NAMALWA (cell line): ENCODE measurements at regions not wholly inside any gene's neighbourhood (a gene's known extent, or its start where the extent isn't known, plus 50 kb on each side); places are given as distances from the start of the nearest gene placed in this dataset.

Experiments
- DNase-seq: peaks from one replicate; pipeline ENCODE4 v3.0.0-alpha.2; 2015; ENCODE audit warnings: low spot score

DNA sequence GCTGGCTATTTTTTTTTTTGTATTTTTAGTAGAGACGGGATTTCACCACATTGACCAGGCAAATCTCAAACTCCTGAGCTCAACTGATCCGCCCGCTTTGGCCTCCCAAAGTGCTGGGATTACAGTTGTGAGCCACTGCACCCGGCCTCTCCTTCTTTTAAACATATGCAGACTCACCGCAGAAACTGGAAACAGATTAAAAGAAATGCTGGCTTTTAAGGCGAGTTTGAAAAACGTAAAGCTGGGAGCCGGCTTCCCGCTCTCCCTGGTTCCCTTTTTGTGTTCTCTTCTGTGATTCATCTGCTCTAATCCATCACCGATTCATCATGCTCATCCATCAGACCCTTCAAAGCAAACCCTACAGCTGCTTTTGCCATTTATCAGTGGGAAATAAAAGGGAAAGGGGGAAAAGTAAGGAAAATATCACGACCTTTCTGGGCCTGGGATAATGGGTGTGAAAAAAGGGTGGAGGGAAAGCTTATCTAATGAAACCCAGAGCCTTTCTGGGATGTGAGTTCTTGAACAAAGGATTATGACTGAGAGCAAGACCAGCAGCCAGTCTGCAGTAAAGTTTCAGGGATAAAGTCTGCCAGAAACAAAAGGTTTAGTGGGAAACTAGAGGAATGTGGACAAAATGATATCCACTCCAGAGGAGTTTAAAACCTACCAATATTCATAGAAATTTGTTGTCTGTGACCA, 92.3 kb upstream of the LRIG1 start:
- DNase-seq = no peak

DNA sequence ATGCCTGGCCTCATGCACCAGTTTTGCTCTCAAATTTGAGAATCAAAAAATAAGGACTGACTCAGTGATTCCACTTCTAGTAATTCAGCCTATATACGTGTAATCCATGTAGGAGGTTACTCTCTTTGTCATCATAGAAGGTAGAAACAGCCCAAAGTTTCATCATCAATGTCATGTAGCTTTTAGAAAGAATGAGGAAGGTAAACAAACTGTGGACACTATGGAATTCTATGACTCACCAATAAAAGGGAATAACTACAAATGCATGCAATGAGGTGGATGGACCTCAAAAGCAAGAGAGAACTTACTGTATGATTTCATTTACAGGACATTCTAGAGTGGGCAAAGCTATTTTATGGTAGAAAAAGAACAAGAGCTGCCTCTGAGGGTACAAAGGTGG, 93.2 kb upstream of the LRIG1 start:
- no peak for DNase-seq

- DNase-seq = no peak
Observed at GRCh38 chr3:66597308-66597863, 96.6 kb upstream of the LRIG1 start.

- DNase-seq = no peak
Observed at GRCh38 chr3:66598168-66598567, 97.3 kb upstream of the LRIG1 start.

DNA sequence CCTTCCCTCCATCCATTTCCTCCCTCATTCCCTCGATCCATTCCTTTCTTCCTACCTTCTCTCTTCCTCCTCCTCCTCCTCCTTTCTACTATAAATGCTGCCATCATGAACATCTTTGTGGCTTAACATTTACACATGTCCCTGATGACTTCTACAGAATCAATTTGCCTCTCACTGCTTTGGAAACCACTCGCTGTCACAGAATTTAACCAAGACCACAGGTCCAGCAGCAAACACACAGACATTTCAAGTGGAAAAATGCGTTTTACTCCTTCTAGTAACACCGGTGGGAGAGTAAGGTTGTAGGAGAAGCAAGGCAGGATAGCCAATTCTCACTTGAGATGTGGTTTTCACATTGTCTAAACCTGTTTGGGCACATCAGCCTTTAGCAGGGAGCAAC, 101.4 kb upstream of the LRIG1 start:
- no peak for DNase-seq

GRCh38 chr3:66602691-66603090, 101.9 kb upstream of the LRIG1 start:
- no peak for DNase-seq

DNA sequence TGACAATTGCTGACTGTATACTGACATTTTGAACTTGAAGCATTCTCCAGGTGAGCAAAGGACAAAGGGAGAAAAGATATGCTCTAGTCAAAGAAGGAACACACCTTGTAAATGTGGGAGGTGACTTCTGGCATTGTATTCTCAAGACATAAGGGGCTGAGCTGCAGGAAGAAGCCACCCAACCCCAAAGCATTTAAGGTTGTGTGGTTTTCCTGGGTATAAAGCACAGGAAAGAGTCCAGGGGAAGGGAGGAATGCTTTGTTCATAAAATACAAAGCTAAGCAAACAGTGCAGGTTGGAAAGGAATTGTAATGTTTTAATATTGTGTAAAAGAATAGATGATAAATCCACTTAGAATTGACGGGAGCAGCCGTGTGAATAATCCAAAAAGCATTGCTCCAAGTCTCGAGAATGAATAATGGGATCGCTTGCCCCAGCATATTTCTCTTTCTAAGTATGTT, 102.4 kb upstream of the LRIG1 start:
- DNase-seq = no peak

- no peak for DNase-seq
Observed at GRCh38 chr3:66604481-66604880, 103.7 kb upstream of the LRIG1 start.

DNA sequence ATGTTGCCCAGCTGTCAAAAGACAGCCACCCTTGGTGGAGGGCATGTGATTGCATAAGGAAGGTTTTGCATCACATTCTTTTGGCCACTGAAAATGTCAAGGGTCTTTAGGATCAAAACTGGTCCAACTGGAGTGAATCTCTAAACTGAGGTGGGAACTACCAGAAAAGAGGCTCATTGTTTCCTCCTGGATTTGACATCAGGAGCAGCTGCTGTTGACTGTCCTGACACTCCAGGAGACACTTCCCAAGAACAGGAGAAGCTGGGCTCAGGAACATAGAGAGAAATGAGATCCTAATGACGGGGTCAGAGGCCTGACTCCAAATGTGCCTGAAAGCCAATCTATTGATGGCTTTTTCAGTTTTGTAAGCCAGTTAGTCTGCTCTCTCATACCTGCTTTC, 105.3 kb upstream of the LRIG1 start:
- DNase-seq = no peak

- no peak for DNase-seq
Observed at GRCh38 chr3:66606868-66607267, 106.0 kb upstream of the LRIG1 start.

DNA sequence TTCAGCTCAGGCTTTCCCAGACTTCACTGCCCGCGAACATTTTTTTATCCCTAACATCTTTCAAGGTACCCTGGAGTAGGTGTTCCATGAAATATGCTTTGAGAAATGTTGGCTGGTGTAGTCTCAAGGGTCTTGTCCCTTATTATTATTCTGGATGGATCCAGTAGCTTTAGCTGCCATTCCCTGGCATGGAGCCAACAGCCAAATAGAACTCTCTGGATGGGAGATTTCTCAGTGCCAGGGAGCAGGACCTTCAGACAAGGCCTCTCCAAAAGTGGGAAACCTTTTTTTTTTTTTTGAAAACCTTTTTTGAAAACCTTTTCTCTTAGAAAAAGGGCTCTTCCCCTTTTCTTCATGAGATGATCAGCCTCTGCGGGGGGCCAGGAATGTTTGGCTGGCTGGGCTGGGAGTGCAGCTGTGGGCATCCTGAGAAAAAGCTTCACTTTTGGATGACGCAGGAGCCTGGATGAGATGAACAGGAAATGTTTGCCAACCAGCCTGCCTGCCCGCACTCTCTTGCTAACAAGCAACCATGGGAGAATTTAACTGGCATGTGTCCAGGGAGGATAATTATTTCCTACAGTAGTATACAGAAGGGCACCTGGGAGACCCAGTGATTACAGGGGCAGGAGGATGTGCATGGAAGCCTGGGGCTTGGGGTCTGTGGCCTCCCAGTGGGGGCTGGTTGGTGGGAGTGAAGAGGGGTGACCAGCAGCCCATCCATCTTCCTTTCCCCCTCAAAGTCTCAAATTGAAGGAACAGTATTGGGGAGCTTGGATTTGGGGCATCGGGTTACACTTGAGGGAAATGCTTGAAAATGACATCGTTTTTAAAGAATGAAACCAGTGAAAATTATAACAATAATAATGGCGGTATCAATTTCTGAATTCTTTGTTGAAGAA, 109.1 kb upstream of the LRIG1 start:
- no peak for DNase-seq

DNA sequence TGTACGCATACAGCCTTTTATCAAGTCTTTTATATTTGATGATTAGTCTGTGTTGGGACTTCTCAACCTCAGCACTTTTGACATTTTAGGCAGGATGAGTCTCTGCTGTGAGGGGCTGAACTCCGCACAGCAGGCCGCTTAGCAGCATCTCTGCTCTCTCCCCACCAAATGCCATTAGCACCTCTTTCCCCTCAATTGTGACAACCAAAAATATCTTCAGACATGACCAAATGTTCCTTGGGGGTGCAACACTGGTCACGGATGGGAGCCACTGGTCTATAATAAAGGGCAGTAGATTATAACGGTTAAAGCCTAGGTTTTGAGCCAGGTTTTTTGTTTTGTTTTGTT, 109.7 kb upstream of the LRIG1 start:
- no peak for DNase-seq

GRCh38 chr3:66615643-66616301, 115.0 kb upstream of the LRIG1 start:
- DNase-seq = no peak

GRCh38 chr3:66617351-66617750, 116.5 kb upstream of the LRIG1 start:
- no peak for DNase-seq

DNA sequence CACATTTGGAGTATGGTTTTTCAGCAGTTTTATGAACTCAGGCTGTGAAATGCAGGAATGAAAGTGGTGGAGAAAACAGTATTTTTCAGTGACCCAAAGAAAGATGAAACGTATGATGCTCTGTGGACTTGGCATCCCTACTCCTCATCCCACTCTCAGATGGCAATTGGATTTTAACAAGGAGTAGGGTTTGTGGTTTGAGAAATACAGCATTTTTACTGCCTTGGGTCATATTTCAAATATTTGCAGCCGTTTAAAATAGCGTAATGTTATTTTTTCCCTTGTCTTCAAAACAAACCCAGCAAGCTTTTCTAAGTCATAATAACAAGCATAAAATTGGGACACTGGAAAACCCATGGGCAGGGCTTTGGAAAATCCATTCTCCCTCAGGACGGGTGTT, 117.2 kb upstream of the LRIG1 start:
- no peak for DNase-seq

GRCh38 chr3:66620296-66620695, 119.5 kb upstream of the LRIG1 start:
- no peak for DNase-seq

DNA sequence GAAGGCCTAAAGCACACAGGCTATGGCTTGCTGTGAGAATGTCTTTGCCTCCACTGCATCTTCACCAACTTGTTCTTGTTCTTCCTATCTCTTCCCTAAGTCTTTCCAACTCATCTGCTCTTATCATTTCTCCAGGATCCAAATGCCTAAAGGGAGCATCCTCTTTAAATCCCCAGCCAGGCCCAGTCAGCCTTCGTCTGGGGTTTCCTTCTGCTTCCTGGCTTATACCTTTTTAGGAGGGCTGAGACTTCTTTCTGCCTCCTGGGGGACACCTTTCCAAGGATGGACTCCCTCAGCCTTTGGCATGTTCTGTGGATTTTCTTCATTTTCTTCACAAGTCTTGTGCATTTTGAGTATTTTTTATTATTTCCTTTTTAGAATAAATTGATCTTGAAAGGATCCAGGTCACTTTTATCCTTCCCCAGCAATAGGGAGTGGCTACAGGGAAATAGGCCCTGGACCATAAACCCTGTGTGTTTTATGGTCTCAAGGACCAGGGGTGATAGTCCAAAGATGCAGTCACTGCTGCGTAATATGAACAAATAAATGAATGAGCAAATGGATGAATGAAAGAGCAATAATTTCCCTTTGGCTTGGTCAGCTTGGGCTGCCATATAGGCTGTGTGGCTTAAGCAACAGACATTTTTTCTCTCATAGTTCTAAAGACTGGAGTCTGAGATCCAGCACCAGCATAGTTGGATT, 122.1 kb upstream of the LRIG1 start:
- no peak for DNase-seq

DNA sequence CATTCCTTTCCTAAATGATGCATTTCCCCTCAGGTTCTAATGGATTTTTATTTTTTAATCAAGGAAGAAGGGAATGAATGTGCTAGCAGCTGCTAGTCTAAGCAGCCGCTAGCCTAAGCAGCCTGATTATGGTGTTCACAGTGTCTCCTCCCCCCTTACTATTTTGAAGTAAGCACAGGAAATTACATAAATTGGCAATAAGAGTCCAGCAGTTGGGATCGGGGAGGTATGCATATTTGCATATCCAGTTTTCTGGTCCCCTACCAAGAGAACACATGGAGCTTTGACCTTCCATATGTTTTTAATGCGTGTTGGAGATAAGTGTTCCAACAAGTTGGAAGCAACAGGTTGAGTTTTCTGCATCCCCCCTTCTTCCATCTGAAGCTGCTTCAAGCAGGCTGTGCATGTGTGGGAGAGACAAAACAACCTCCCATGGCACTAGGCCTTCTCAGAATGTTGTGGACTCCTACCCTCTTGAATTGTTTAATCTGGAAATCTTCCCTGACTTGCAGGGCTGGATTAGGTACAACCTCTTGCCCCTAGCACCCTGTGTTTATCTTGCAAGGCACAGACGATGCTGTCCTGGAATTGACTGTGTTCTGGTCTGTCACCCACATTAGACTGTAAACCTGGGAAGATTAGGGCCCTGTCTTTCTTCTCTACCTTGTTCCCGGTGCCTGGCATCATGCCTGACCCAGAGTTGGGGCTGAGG, 124.8 kb upstream of the LRIG1 start:
- DNase-seq = no peak

DNA sequence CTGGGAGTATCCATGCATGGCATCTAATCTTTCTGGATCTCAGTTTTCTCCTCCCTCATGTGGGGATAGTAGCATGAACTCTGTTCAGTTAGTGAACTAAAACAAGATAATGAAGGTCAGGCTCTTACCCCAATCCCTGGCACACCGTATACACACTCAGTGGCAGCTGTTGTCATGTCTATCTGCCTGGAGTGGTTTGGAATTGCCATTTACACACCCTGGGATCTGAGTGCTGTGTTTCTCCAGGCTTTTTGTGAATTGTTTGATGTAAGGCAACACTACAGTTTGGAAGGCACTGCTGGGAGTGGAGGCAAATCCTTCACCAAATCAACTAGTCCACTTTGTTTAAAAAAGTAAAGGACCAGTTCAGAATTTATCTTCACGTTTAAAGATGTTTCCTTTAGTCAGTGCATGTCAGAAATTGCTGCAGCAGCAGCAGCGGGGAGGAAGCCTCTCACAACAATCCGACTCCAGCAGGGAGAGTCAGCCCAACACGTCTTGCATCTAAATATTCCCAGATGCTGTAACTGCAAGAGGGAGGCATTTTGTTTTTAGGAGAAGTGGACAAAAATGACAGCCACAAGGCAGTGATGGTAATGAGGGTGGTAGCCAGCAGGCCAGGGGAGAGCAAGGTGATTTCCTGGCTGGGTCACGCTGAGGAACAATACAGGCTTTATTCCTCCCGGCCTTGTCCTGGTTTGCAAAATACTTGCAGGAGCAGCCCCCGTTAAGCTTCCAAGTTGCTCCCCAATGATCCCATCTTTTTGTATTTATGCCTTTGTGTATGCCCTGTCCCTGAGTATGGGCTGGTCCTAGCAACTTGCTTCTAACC, 128.5 kb upstream of the LRIG1 start:
- no peak for DNase-seq

- DNase-seq = no peak
Observed at GRCh38 chr3:66629982-66630368, 129.2 kb upstream of the LRIG1 start.
